GM23338 (cell line): ENCODE measurements at regions not wholly inside any gene's neighbourhood (a gene's known extent, or its start where the extent isn't known, plus 50 kb on each side); places are given as distances from the start of the nearest gene placed in this dataset.

ENCODE experiments used
- ATAC-seq: fragments of 200-7000 bp; cut with Tn5 transposase; 3 replicates; pipeline ENCODE4 v1.9.1; 2020
- DNase-seq: peaks from one replicate; pipeline ENCODE4 v3.0.0-alpha.2; 2015; ENCODE audit warnings: low spot score
- H2AFZ ChIP-seq: fragments of 200-600 bp; sonication (generic); 2 replicates; pipeline ENCODE4 v1.8.0; 2016; ENCODE audit warnings: antibody characterized with exemption, mild to moderate bottlenecking, moderate library complexity
- H3F3A ChIP-seq: fragments of 200-600 bp; sonication (generic); replicated peaks from 2 replicates; pipeline ENCODE4 v1.8.0; 2017; ENCODE audit warnings: antibody characterized with exemption, mixed run types, low read depth
- H3K27ac ChIP-seq: fragments of 200-600 bp; sonication (generic); 2 replicates; pipeline ENCODE4 v1.6.1; 2016; ENCODE audit warnings: low read depth
- H3K27me3 ChIP-seq: fragments of 200-600 bp; sonication (generic); 2 replicates; pipeline ENCODE4 v1.8.0; 2016; ENCODE audit warnings: mild to moderate bottlenecking, mixed run types, moderate library complexity; ENCODE audit not compliant: insufficient read depth
- H3K36me3 ChIP-seq: fragments of 200-600 bp; sonication (generic); 2 replicates; pipeline ENCODE4 v1.8.0; 2016; ENCODE audit warnings: mild to moderate bottlenecking; ENCODE audit not compliant: insufficient read depth
- H3K4me1 ChIP-seq: fragments of 200-600 bp; sonication (generic); 2 replicates; pipeline ENCODE4 v1.8.0; 2016; ENCODE audit warnings: mild to moderate bottlenecking, moderate library complexity; ENCODE audit not compliant: insufficient read depth
- H3K4me2 ChIP-seq: fragments of 200-600 bp; sonication (generic); 2 replicates; pipeline ENCODE4 v1.7.1; 2017; ENCODE audit warnings: mixed run types
- H3K4me3 ChIP-seq: fragments of 200-600 bp; sonication (generic); 2 replicates; pipeline ENCODE4 v1.6.1; 2016; ENCODE audit warnings: mixed run types
- H3K79me2 ChIP-seq: fragments of 200-600 bp; sonication (generic); replicated peaks from 2 replicates; pipeline ENCODE4 v1.8.0; 2017; ENCODE audit warnings: mild to moderate bottlenecking; ENCODE audit not compliant: insufficient read depth
- H3K9me2 ChIP-seq: fragments of 200-600 bp; sonication (generic); 2 replicates; pipeline ENCODE4 v1.8.0; 2017; ENCODE audit not compliant: insufficient read depth
- H4K20me1 ChIP-seq: fragments of 200-600 bp; sonication (generic); replicated peaks from 2 replicates; pipeline ENCODE4 v1.8.0; 2017; ENCODE audit warnings: mild to moderate bottlenecking; ENCODE audit not compliant: insufficient read depth
- H3K27ac Mint-ChIP-seq: 2 replicates; pipeline ENCODE4 v1.8.0; 2020; ENCODE audit warnings: inconsistent platforms, mild to moderate bottlenecking, moderate library complexity, mixed read lengths
- H3K27me3 Mint-ChIP-seq: 3 replicates; pipeline ENCODE4 v1.8.0; 2022; ENCODE audit warnings: low read depth, mild to moderate bottlenecking, moderate library complexity, mixed read lengths, inconsistent platforms; ENCODE audit not compliant: insufficient read depth, poor library complexity
- H3K36me3 Mint-ChIP-seq: 3 replicates; pipeline ENCODE4 v1.8.0; 2021; ENCODE audit warnings: low read depth, mild to moderate bottlenecking, inconsistent platforms, moderate library complexity, mixed read lengths
- H3K4me1 Mint-ChIP-seq: 3 replicates; pipeline ENCODE4 v1.8.0; 2020; ENCODE audit warnings: mild to moderate bottlenecking, inconsistent platforms, mixed read lengths
- H3K4me3 Mint-ChIP-seq: 3 replicates; pipeline ENCODE4 v1.8.0; 2021; ENCODE audit warnings: moderate library complexity, mild to moderate bottlenecking, inconsistent platforms, mixed read lengths
- H3K9me3 Mint-ChIP-seq: 3 replicates; pipeline ENCODE4 v1.8.0; 2020; ENCODE audit warnings: moderate library complexity, mild to moderate bottlenecking, inconsistent platforms, mixed read lengths
- EZH2 ChIP-seq: fragments of 200-600 bp; sonication (generic); IDR thresholded peaks from one replicate; pipeline ENCODE4 v1.8.0; 2017; ENCODE audit warnings: antibody characterized with exemption, mild to moderate bottlenecking, low read depth; ENCODE audit not compliant: unreplicated experiment
- NANOG ChIP-seq: IDR thresholded peaks from 2 replicates; pipeline ENCODE4 v1.6.1; 2016; ENCODE audit warnings: antibody characterized with exemption, borderline replicate concordance
- POLR2AphosphoS5 ChIP-seq: IDR thresholded peaks from 2 replicates; pipeline ENCODE4 v1.6.1; 2016; ENCODE audit warnings: antibody characterized with exemption, low read depth
- STAT1 ChIP-seq: IDR thresholded peaks from one replicate; pipeline ENCODE4 v1.6.1; 2016; ENCODE audit warnings: antibody characterized with exemption; ENCODE audit not compliant: unreplicated experiment
- ZNF114 ChIP-seq: fragments of 250-450 bp; sonication (Bioruptor Pico); IDR thresholded peaks from 2 replicates; pipeline ENCODE4 v1.5.0; 2020; ENCODE audit warnings: mild to moderate bottlenecking, moderate library complexity
- ZNF331 ChIP-seq: fragments of 250-450 bp; sonication (Bioruptor Pico); IDR thresholded peaks from 2 replicates; pipeline ENCODE4 v1.5.0; 2020; ENCODE audit warnings: low read depth, mild to moderate bottlenecking, moderate library complexity
- TF ChIP-seq, protein P1 (sequence below): IDR thresholded peaks from 2 replicates; pipeline ENCODE4 v1.6.1; 2016; ENCODE audit warnings: antibody characterized with exemption
- TF ChIP-seq, protein P2 (sequence below), 2 experiments: fragments of 200-600 bp in 1 of 2; sonication (generic) in 1 of 2; conservative IDR thresholded peaks; 2 replicates each; pipeline versions ENCODE4 v1.5.1 to v1.6.1; 2016 to 2017; ENCODE audit warnings: antibody characterized with exemption in 2 of 2, low read depth in 2 of 2, mild to moderate bottlenecking in 2 of 2, moderate library complexity in 1 of 2
- TF ChIP-seq, protein P3 (sequence below): IDR thresholded peaks from one replicate; pipeline ENCODE4 v1.6.1; 2018; ENCODE audit warnings: antibody characterized with exemption; ENCODE audit not compliant: unreplicated experiment

DNA sequence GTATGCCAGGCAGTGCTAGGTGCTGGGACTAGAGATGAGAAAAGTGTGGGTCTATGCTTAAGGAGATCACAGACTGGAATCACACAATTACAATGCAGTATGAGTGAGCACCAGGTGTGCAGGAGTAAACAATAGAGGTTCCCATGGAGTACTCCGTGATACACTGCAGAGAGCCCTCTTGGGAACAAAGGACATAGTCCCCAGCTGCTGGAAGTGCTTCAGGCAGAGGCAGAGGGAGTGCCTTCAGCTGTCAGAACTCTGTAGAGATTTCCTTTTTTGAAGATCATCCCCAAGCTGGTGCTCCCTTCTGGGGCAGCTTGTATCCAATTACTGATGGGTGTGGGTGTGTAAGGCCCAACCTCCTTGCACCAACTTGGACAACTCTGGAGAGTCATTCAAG is 143.5 kb upstream of the PLET1 start:
- H3K27me3 Mint-ChIP-seq: peaks cover 4% of the 10 kb centered on the region
- Histone ChIP-seq H3K27me3 (no peaks in the 10 kb centered on the region), H3K4me1 (peaks cover 5% of the 10 kb centered on the region; the same call in 1 of the 2 replicates), H3K4me2 (no peak overlapping the region), H3K79me2 (no peaks in the 10 kb centered on the region), H3K4me3 (no peak overlapping the region), H4K20me1 (no peaks in the 10 kb centered on the region), H3F3A (no peaks in the 10 kb centered on the region), H3K36me3 (no peaks in the 10 kb centered on the region), H3K27ac (no peak overlapping the region), H2AFZ (no peak overlapping the region), H3K9me2 (peaks cover 10% of the 10 kb centered on the region)
- H3K9me3 Mint-ChIP-seq: no peaks in the 10 kb centered on the region
- H3K4me1 Mint-ChIP-seq: peaks cover 11% of the 10 kb centered on the region
- no peak overlapping the region for H3K27ac Mint-ChIP-seq
- no peaks in the 10 kb centered on the region for H3K36me3 Mint-ChIP-seq
- no peak overlapping the region for H3K4me3 Mint-ChIP-seq
- TF ChIP-seq POLR2AphosphoS5 (no peak), STAT1 (no peak), NANOG (no peak), EZH2 (no peak), ZNF331 (CRISPR knock-in tag) (no peak)
- TF ChIP-seq, protein P1, sequence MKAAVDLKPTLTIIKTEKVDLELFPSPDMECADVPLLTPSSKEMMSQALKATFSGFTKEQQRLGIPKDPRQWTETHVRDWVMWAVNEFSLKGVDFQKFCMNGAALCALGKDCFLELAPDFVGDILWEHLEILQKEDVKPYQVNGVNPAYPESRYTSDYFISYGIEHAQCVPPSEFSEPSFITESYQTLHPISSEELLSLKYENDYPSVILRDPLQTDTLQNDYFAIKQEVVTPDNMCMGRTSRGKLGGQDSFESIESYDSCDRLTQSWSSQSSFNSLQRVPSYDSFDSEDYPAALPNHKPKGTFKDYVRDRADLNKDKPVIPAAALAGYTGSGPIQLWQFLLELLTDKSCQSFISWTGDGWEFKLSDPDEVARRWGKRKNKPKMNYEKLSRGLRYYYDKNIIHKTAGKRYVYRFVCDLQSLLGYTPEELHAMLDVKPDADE: no peak
- TF ChIP-seq, protein P2, sequence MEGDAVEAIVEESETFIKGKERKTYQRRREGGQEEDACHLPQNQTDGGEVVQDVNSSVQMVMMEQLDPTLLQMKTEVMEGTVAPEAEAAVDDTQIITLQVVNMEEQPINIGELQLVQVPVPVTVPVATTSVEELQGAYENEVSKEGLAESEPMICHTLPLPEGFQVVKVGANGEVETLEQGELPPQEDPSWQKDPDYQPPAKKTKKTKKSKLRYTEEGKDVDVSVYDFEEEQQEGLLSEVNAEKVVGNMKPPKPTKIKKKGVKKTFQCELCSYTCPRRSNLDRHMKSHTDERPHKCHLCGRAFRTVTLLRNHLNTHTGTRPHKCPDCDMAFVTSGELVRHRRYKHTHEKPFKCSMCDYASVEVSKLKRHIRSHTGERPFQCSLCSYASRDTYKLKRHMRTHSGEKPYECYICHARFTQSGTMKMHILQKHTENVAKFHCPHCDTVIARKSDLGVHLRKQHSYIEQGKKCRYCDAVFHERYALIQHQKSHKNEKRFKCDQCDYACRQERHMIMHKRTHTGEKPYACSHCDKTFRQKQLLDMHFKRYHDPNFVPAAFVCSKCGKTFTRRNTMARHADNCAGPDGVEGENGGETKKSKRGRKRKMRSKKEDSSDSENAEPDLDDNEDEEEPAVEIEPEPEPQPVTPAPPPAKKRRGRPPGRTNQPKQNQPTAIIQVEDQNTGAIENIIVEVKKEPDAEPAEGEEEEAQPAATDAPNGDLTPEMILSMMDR (conservative IDR thresholded peaks at IDR 0.05; ENCODE audit: low read depth in 2 of 2): no peak
- peak; percentile 24; the same call in 1 of the 3 replicates for ATAC-seq
- no peak for DNase-seq

DNA sequence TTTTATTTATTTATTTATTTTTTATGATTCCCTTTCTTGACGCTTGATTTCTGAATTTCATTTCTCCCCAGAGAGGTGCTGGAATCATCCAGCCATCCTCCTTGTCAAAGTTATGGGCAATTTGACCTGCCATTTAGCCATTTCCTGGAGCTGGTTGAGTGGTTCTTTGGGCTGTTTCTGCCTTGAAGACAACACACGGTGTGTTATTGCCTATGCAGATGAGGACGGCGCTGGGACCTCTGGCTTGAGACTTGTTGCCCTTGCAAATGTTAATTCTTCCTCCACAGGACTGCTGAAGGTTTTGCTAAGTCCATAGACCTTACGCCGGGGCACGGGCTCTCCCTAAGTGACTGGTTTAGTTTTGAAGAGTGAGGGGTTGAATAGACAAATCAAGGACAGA is 147.9 kb upstream of the PLET1 start:
- Histone ChIP-seq H3K27me3 (no peaks in the 10 kb centered on the region), H3K4me1 (peaks cover 7% of the 10 kb centered on the region; the same call in 1 of the 2 replicates), H4K20me1 (no peaks in the 10 kb centered on the region), H3K36me3 (no peaks in the 10 kb centered on the region; the same call in 1 of the 2 replicates), H3K9me2 (peaks cover 23% of the 10 kb centered on the region), H2AFZ (no peak overlapping the region; the same call in 1 of the 2 replicates), H3K4me3 (no peak overlapping the region), H3F3A (no peaks in the 10 kb centered on the region), H3K27ac (no peak overlapping the region), H3K79me2 (no peaks in the 10 kb centered on the region), H3K4me2 (peak overlapping the region; percentile 12; the same call in 1 of the 2 replicates)
- Mint-ChIP-seq H3K9me3 (peaks cover 10% of the 10 kb centered on the region; the same call in 2 of the 3 replicates), H3K4me1 (peaks cover 11% of the 10 kb centered on the region), H3K4me3 (no peak overlapping the region), H3K27ac (no peak overlapping the region), H3K36me3 (peaks cover 6% of the 10 kb centered on the region; the same call in 2 of the 3 replicates), H3K27me3 (peaks cover 4% of the 10 kb centered on the region)
- peak; percentile 38 for DNase-seq
- ATAC-seq: peak; percentile 99
- TF ChIP-seq EZH2 (no peak), ZNF331 (CRISPR knock-in tag) (no peak), POLR2AphosphoS5 (no peak), ZNF114 (CRISPR knock-in tag) (0 out of 2 replicates have a peak, but pooled peaks have one; percentile 35)
- TF ChIP-seq, protein P3, sequence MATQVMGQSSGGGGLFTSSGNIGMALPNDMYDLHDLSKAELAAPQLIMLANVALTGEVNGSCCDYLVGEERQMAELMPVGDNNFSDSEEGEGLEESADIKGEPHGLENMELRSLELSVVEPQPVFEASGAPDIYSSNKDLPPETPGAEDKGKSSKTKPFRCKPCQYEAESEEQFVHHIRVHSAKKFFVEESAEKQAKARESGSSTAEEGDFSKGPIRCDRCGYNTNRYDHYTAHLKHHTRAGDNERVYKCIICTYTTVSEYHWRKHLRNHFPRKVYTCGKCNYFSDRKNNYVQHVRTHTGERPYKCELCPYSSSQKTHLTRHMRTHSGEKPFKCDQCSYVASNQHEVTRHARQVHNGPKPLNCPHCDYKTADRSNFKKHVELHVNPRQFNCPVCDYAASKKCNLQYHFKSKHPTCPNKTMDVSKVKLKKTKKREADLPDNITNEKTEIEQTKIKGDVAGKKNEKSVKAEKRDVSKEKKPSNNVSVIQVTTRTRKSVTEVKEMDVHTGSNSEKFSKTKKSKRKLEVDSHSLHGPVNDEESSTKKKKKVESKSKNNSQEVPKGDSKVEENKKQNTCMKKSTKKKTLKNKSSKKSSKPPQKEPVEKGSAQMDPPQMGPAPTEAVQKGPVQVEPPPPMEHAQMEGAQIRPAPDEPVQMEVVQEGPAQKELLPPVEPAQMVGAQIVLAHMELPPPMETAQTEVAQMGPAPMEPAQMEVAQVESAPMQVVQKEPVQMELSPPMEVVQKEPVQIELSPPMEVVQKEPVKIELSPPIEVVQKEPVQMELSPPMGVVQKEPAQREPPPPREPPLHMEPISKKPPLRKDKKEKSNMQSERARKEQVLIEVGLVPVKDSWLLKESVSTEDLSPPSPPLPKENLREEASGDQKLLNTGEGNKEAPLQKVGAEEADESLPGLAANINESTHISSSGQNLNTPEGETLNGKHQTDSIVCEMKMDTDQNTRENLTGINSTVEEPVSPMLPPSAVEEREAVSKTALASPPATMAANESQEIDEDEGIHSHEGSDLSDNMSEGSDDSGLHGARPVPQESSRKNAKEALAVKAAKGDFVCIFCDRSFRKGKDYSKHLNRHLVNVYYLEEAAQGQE: no peak
- TF ChIP-seq, protein P2 (conservative IDR thresholded peaks at IDR 0.05; ENCODE audit: low read depth in 2 of 2): no peak
- TF ChIP-seq, protein P1: no peak
